H1 (cell line): ENCODE measurements at regions not wholly inside any gene's neighbourhood (a gene's known extent, or its start where the extent isn't known, plus 50 kb on each side); places are given as distances from the start of the nearest gene placed in this dataset.

Source experiments
- CTCF ChIA-PET: fragments of 300-600 bp; sonication (Branson Sonifier 250); formaldehyde crosslinking; loops from one replicate; lab custom pipeline; 2021; ENCODE audit not compliant: partially characterized antibody; lab: Charles Lee
- POLR2A ChIA-PET: fragments of 300-600 bp; sonication (Branson Sonifier 250); formaldehyde crosslinking; loops from one replicate; lab custom pipeline; 2021; ENCODE audit warnings: inconsistent platforms; ENCODE audit not compliant: partially characterized antibody; lab: Charles Lee
- DNase-seq, 2 experiments: peaks; one replicate each; pipeline versions ENCODE4 v3.0.0 to v3.0.0-alpha.2; 2010 to 2022; ENCODE audit warnings: low spot score in 2 of 2, low read depth in 1 of 2, mixed read lengths in 1 of 2
- FAIRE-seq: peaks from 2 replicates; lab custom pipeline; 2011; peaks lifted over from hg19 to GRCh38; lab: Jason Lieb, UNC
- H2AFZ ChIP-seq: 2 replicates; pipeline ENCODE4 v1.8.1; 2012; ENCODE audit warnings: low read length, inconsistent platforms
- H2AK5ac ChIP-seq: 2 replicates; pipeline ENCODE4 v1.6.1; 2013; ENCODE audit warnings: low read depth, low read length
- H2BK120ac ChIP-seq: replicated peaks from 2 replicates; pipeline ENCODE3; 2013; ENCODE audit warnings: low read depth, low read length, inconsistent platforms
- H2BK12ac ChIP-seq: 2 replicates; pipeline ENCODE4 v1.6.1; 2013; ENCODE audit warnings: low read depth, low read length
- H2BK15ac ChIP-seq: 2 replicates; pipeline ENCODE4 v1.6.1; 2013; ENCODE audit warnings: low read length
- H2BK20ac ChIP-seq: 2 replicates; pipeline ENCODE4 v1.6.1; 2013; ENCODE audit warnings: low read length
- H2BK5ac ChIP-seq: 2 replicates; pipeline ENCODE4 v1.6.1; 2013; ENCODE audit warnings: low read depth, low read length
- H3K14ac ChIP-seq: 2 replicates; pipeline ENCODE4 v1.6.1; 2013; ENCODE audit warnings: inconsistent platforms; ENCODE audit not compliant: insufficient read length
- H3K18ac ChIP-seq: 2 replicates; pipeline ENCODE4 v1.6.1; 2013; ENCODE audit warnings: low read length; ENCODE audit errors: extremely low read depth
- H3K23ac ChIP-seq: 2 replicates; pipeline ENCODE4 v1.6.1; 2013; ENCODE audit warnings: inconsistent platforms; ENCODE audit not compliant: insufficient read length
- H3K23me2 ChIP-seq: 2 replicates; pipeline ENCODE4 v1.6.1; 2013; ENCODE audit warnings: low read depth, low read length
- H3K27ac ChIP-seq: 2 replicates; pipeline ENCODE4 v1.6.1; 2011; ENCODE audit warnings: low read depth, low read length, inconsistent platforms
- H3K27me3 ChIP-seq, 4 experiments: replicated peaks in 1 of 4; 1 replicate in 1 of 4; 2 replicates in 3 of 4; pipeline versions ENCODE4 v1.6.1 to v1.8.1; 2011 to 2013; ENCODE audit warnings: low read length in 3 of 4, mild to moderate bottlenecking in 3 of 4, inconsistent platforms in 2 of 4, mixed read lengths in 2 of 4, moderate library complexity in 1 of 4; ENCODE audit not compliant: control insufficient read depth in 3 of 4, insufficient read depth in 3 of 4; ENCODE audit errors: extremely low read depth in 1 of 4
- H3K36me3 ChIP-seq, 4 experiments: 2 replicates each; pipeline versions ENCODE4 v1.6.1 to v1.8.1; 2011 to 2013; ENCODE audit warnings: mild to moderate bottlenecking in 4 of 4, low read length in 3 of 4, moderate library complexity in 2 of 4, control low read depth in 1 of 4, inconsistent platforms in 1 of 4; ENCODE audit not compliant: insufficient read depth in 4 of 4, control insufficient read depth in 2 of 4
- H3K4ac ChIP-seq: replicated peaks from 2 replicates; pipeline ENCODE3; 2013; ENCODE audit warnings: low read length, low read depth, mixed read lengths, inconsistent platforms; ENCODE audit not compliant: insufficient read length
- H3K4me1 ChIP-seq, 4 experiments: replicated peaks in 1 of 4; 1 replicate in 1 of 4; 2 replicates in 3 of 4; pipeline versions ENCODE4 v1.6.1 to v1.8.1; 2011 to 2013; ENCODE audit warnings: low read length in 3 of 4, inconsistent platforms in 2 of 4, mixed read lengths in 1 of 4; ENCODE audit not compliant: insufficient read depth in 4 of 4, control insufficient read depth in 3 of 4
- H3K4me2 ChIP-seq, 2 experiments: 2 replicates each; pipeline versions ENCODE4 v1.6.1 to v1.8.1; 2011 to 2013; ENCODE audit warnings: low read depth in 2 of 2, low read length in 2 of 2, control low read depth in 1 of 2, inconsistent platforms in 1 of 2, mild to moderate bottlenecking in 1 of 2; ENCODE audit not compliant: insufficient read depth in 1 of 2
- H3K4me3 ChIP-seq, 4 experiments: fragments of 200-600, 300-600 bp in 1 of 4; sonication (generic), shearing (Covaris generic), sonication (Bioruptor Twin) in 1 of 4; 2 replicates each; pipeline versions ENCODE4 v1.5.1 to v1.8.1; 2011 to 2016; ENCODE audit warnings: low read length in 4 of 4, low read depth in 3 of 4, control low read depth in 2 of 4, inconsistent platforms in 2 of 4, mild to moderate bottlenecking in 2 of 4, mixed read lengths in 1 of 4, moderate library complexity in 1 of 4; ENCODE audit not compliant: insufficient read depth in 2 of 4; ENCODE audit errors: extremely low read depth in 1 of 4
- H3K56ac ChIP-seq: replicated peaks from 2 replicates; pipeline ENCODE3; 2013; ENCODE audit warnings: low read depth, mild to moderate bottlenecking, mixed read lengths, low read length, inconsistent platforms; ENCODE audit not compliant: insufficient read length
- H3K79me1 ChIP-seq: 2 replicates; pipeline ENCODE4 v1.6.1; 2013; ENCODE audit warnings: low read depth, low read length, control low read depth
- H3K79me2 ChIP-seq, 2 experiments: 2 replicates each; pipeline versions ENCODE4 v1.6.1 to v1.8.1; 2012 to 2013; ENCODE audit warnings: low read length in 2 of 2, mild to moderate bottlenecking in 2 of 2, inconsistent platforms in 1 of 2; ENCODE audit not compliant: insufficient read depth in 2 of 2, control insufficient read depth in 1 of 2
- H3K9ac ChIP-seq, 4 experiments: replicated peaks in 1 of 4; 1 replicate in 1 of 4; 2 replicates in 3 of 4; pipeline versions ENCODE4 v1.6.1 to v1.8.1; 2011 to 2013; ENCODE audit warnings: low read depth in 3 of 4, low read length in 3 of 4, control low read depth in 2 of 4, mild to moderate bottlenecking in 2 of 4, moderate library complexity in 2 of 4, inconsistent platforms in 1 of 4; ENCODE audit errors: extremely low read depth in 1 of 4
- H3K9me3 ChIP-seq, 2 experiments: 2 replicates each; pipeline versions ENCODE4 v1.6.1 to v1.8.1; 2012 to 2013; ENCODE audit warnings: mild to moderate bottlenecking in 2 of 2, moderate library complexity in 2 of 2, control low read depth in 1 of 2, inconsistent platforms in 1 of 2, low read depth in 1 of 2, low read length in 1 of 2, mixed read lengths in 1 of 2; ENCODE audit not compliant: insufficient read depth in 2 of 2
- H4K20me1 ChIP-seq, 2 experiments: replicated peaks in 1 of 2; 2 replicates each; pipeline versions ENCODE3 to v1.8.1; 2011 to 2013; ENCODE audit warnings: inconsistent platforms in 2 of 2, low read length in 2 of 2, mild to moderate bottlenecking in 1 of 2; ENCODE audit not compliant: insufficient read depth in 2 of 2, control insufficient read depth in 1 of 2
- H4K5ac ChIP-seq: 2 replicates; pipeline ENCODE4 v1.6.1; 2013; ENCODE audit warnings: low read length, low read depth, mixed read lengths, inconsistent platforms; ENCODE audit not compliant: insufficient read length
- H4K8ac ChIP-seq: 2 replicates; pipeline ENCODE4 v1.8.0; 2013; ENCODE audit warnings: mild to moderate bottlenecking, moderate library complexity, low read length, inconsistent platforms; ENCODE audit not compliant: insufficient read depth; ENCODE audit errors: extremely low read depth
- H4K91ac ChIP-seq: replicated peaks from 2 replicates; pipeline ENCODE3; 2013; ENCODE audit warnings: low read length, mixed read lengths, inconsistent platforms; ENCODE audit not compliant: insufficient read length
- CHD1 ChIP-seq: IDR thresholded peaks from 2 replicates; pipeline ENCODE4 v1.6.1; 2012; ENCODE audit warnings: low read depth, low read length, improper control_type of control experiment
- MAX ChIP-seq: IDR thresholded peaks from 2 replicates; pipeline ENCODE4 v1.6.1; 2012; ENCODE audit warnings: inconsistent platforms
- NANOG ChIP-seq: IDR thresholded peaks from 2 replicates; pipeline ENCODE4 v1.6.1; 2011; ENCODE audit warnings: low read length, low read depth, mild to moderate bottlenecking, inconsistent platforms; ENCODE audit not compliant: insufficient read depth, poor library complexity, severe bottlenecking
- PHF8 ChIP-seq: fragments of 200-600 bp; sonication (generic); conservative IDR thresholded peaks from 2 replicates; pipeline ENCODE4 v1.7.1; 2012; ENCODE audit warnings: low read depth, mild to moderate bottlenecking, inconsistent platforms, low read length, moderate library complexity
- SRF ChIP-seq: IDR thresholded peaks from 2 replicates; pipeline ENCODE4 v1.6.1; 2011; ENCODE audit warnings: mild to moderate bottlenecking, low read depth, low read length, moderate library complexity
- TCF12 ChIP-seq: IDR thresholded peaks from 2 replicates; pipeline ENCODE4 v1.6.1; 2011; ENCODE audit warnings: low read depth, mild to moderate bottlenecking, low read length
- YY1 ChIP-seq: IDR thresholded peaks from 2 replicates; pipeline ENCODE4 v1.6.1; 2011; ENCODE audit warnings: low read depth, mild to moderate bottlenecking, low read length
- WGBS, 2 experiments: shearing (Covaris generic) in 1 of 2; methylation state at CpG; one replicate each; pipeline versions ENCODE4 v1.1.6 to v1.1.7; 2013 to 2015; ENCODE audit warnings: low lambda C conversion rate in 2 of 2, mixed read lengths in 2 of 2, inconsistent platforms in 1 of 2, low coverage in 1 of 2, missing lambda C conversion rate in 1 of 2; ENCODE audit not compliant: insufficient replicate concordance in 2 of 2, insufficient coverage in 1 of 2, insufficient read length in 1 of 2; ENCODE audit errors: extremely low coverage in 1 of 2, missing lambda C conversion rate in 1 of 2; 5-methylcytosine and 5-hydroxymethylcytosine counted together
- TF ChIP-seq, protein P1 (sequence below), 3 experiments: IDR thresholded peaks; 1 replicate in 2 of 3; 2 replicates in 1 of 3; pipeline versions ENCODE4 v1.5.1 to v1.6.1; 2011; ENCODE audit warnings: low read length in 3 of 3, mild to moderate bottlenecking in 3 of 3, inconsistent platforms in 2 of 3, low read depth in 1 of 3, moderate library complexity in 1 of 3; ENCODE audit not compliant: insufficient read depth in 1 of 3; ENCODE audit errors: control extremely low read depth in 1 of 3
- TF ChIP-seq, protein P2 (sequence below): IDR thresholded peaks from 2 replicates; pipeline ENCODE4 v1.6.1; 2012; ENCODE audit warnings: inconsistent platforms

GRCh38 chr10:84762754-84763394 is 434.5 kb downstream of the CCSER2 start:
- H4K8ac ChIP-seq = no peak overlapping the region
- H2BK15ac ChIP-seq = no peak overlapping the region
- CTCF ChIA-PET = interaction anchor here (0.7 to 1.7 kb wide), 12 partner anchors 8 to 494 kb away, joined by 3 to 5 read pairs (median 3); no protein-coding TSS in a partner anchor
- H2BK20ac ChIP-seq = peak overlapping the region; percentile 40; the same call in 1 of the 2 replicates
- H4K91ac ChIP-seq = peak overlapping the region; percentile 90
- no peaks in the 10 kb centered on the region for H3K9me3 ChIP-seq
- H4K5ac ChIP-seq = no peak overlapping the region
- H3K36me3 ChIP-seq = no peaks in the 10 kb centered on the region
- H2AK5ac ChIP-seq = no peak overlapping the region
- peak overlapping the region; percentile 80 for H3K18ac ChIP-seq
- H3K14ac ChIP-seq = no peak overlapping the region
- no peak overlapping the region for H3K27ac ChIP-seq
- DNase-seq (no peak), FAIRE-seq (no peak)
- H4K20me1 ChIP-seq = no peaks in the 10 kb centered on the region
- peak overlapping the region; percentile 78 for H2BK12ac ChIP-seq
- no peak overlapping the region for H3K56ac ChIP-seq
- H3K4me1 ChIP-seq = peaks cover 0 to 4% (median 2%) of the 10 kb centered on the region in 4 experiments; a peak in 2 of 7 replicates
- H3K4me3 ChIP-seq = peak overlapping the region in 1 of 4 experiments; percentile 39; a peak in 1 of 8 replicates
- peak overlapping the region; percentile 25 for H2BK120ac ChIP-seq
- POLR2A ChIA-PET = interaction anchor here (0.6 kb wide), 1 partner anchor 605 kb away, joined by 3 read pairs; no protein-coding TSS in a partner anchor
- peak overlapping the region; percentile 69; the same call in 1 of the 2 replicates for H2BK5ac ChIP-seq
- H2AFZ ChIP-seq = peak overlapping the region; percentile 82
- H3K23me2 ChIP-seq = 0 out of 2 replicates have a peak, but pooled peaks cover 2% of the 10 kb centered on the region
- H3K4me2 ChIP-seq = 0 out of 4 replicates have a peak overlapping the region, but pooled peaks of 1 of the 2 experiments have one; percentile 5
- 83% methylated on average over 14 of the region's 16 CpGs; no CpG with 5 or more reads in 1 of the 2 experiments for WGBS, 2 experiments
- no peaks in the 10 kb centered on the region for H3K79me1 ChIP-seq
- H3K79me2 ChIP-seq = no peaks in the 10 kb centered on the region
- H3K4ac ChIP-seq = peak overlapping the region; percentile 17
- H3K27me3 ChIP-seq = no peaks in the 10 kb centered on the region
- H3K23ac ChIP-seq = no peak overlapping the region
- no peak overlapping the region for H3K9ac ChIP-seq
- TF ChIP-seq CHD1 (no peak), PHF8 (no peak), TCF12 (no peak), MAX (peak; percentile 67), YY1 (no peak), NANOG (no peak), SRF (no peak)
- TF ChIP-seq, protein P1, sequence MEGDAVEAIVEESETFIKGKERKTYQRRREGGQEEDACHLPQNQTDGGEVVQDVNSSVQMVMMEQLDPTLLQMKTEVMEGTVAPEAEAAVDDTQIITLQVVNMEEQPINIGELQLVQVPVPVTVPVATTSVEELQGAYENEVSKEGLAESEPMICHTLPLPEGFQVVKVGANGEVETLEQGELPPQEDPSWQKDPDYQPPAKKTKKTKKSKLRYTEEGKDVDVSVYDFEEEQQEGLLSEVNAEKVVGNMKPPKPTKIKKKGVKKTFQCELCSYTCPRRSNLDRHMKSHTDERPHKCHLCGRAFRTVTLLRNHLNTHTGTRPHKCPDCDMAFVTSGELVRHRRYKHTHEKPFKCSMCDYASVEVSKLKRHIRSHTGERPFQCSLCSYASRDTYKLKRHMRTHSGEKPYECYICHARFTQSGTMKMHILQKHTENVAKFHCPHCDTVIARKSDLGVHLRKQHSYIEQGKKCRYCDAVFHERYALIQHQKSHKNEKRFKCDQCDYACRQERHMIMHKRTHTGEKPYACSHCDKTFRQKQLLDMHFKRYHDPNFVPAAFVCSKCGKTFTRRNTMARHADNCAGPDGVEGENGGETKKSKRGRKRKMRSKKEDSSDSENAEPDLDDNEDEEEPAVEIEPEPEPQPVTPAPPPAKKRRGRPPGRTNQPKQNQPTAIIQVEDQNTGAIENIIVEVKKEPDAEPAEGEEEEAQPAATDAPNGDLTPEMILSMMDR (IDR thresholded peaks at IDR 0.05; ENCODE audit: control extremely low read depth in 1 of 3, insufficient read depth in 1 of 3, low read depth in 1 of 3, low read length in 3 of 3) = peak; percentile 30 to 52 (median 43)
- TF ChIP-seq, protein P2, sequence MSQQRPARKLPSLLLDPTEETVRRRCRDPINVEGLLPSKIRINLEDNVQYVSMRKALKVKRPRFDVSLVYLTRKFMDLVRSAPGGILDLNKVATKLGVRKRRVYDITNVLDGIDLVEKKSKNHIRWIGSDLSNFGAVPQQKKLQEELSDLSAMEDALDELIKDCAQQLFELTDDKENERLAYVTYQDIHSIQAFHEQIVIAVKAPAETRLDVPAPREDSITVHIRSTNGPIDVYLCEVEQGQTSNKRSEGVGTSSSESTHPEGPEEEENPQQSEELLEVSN = no peak
